Body of pancreas (tissue), 4 donors: ENCODE measurements at regions not wholly inside any gene's neighbourhood (a gene's known extent, or its start where the extent isn't known, plus 50 kb on each side); places are given as distances from the start of the nearest gene placed in this dataset.

ENCODE experiments used
- ATAC-seq: fragments of 150-250 bp; one replicate; pipeline ENCODE4 v1.9.1; 2016
- DNase-seq, 4 donors: peaks; one replicate each; pipeline ENCODE4 v3.0.0-alpha.2; 2019
- H3K27ac ChIP-seq, 4 donors: fragments of 200-600 bp; sonication (generic); 1 replicate in 3 of 4; 2 replicates in 1 of 4; pipeline versions ENCODE4 v1.5.1 to v1.6.1; 2016 to 2019; ENCODE audit warnings: mild to moderate bottlenecking in 1 of 4, mixed read lengths in 1 of 4, moderate library complexity in 1 of 4
- H3K27me3 ChIP-seq, 2 donors: fragments of 200-600 bp; sonication (generic); one replicate each; pipeline ENCODE4 v1.6.0; 2016; ENCODE audit warnings: mild to moderate bottlenecking in 1 of 2
- H3K36me3 ChIP-seq, 2 donors: fragments of 200-600 bp; sonication (generic); replicated peaks in 1 of 2; 2 replicates each; pipeline ENCODE4 v1.5.1; 2016; ENCODE audit warnings: low read depth in 2 of 2; ENCODE audit not compliant: insufficient read depth in 1 of 2
- H3K4me1 ChIP-seq: fragments of 200-600 bp; sonication (generic); one replicate; pipeline ENCODE4 v1.6.0; 2016
- H3K4me3 ChIP-seq, 2 donors: fragments of 200-600 bp; sonication (generic); 1 replicate in 1 of 2; 2 replicates in 1 of 2; pipeline ENCODE4 v1.5.1; 2016 to 2019
- H3K9me3 ChIP-seq, 3 donors: fragments of 200-600 bp; sonication (generic); 1 replicate in 2 of 3; 2 replicates in 1 of 3; pipeline ENCODE4 v1.5.1; 2016
- POLR2A ChIP-seq, 3 donors: fragments of 450-650 bp; IDR thresholded peaks; one replicate each; pipeline ENCODE4 v1.6.1; 2016; ENCODE audit warnings: antibody characterized with exemption in 3 of 3, mild to moderate bottlenecking in 2 of 3
- WGBS, 2 donors: methylation state at CpG; one replicate each; pipeline ENCODE4 v1.1.5; 2017; 5-methylcytosine and 5-hydroxymethylcytosine counted together
- intact Hi-C: fragments of 100-400 bp; cut with DNase I; formaldehyde crosslinking; loops from one replicate; pipeline ENCODE4 v1.15.1; 2023
- TF ChIP-seq, protein P1 (sequence below), 7 experiments: fragments of 450-650 bp in 4 of 7; fragments of 200-600 bp in 3 of 7; sonication (generic) in 3 of 7; IDR thresholded peaks; one replicate each; pipeline ENCODE4 v1.5.1; 2016 to 2019; ENCODE audit warnings: antibody characterized with exemption in 7 of 7

DNA sequence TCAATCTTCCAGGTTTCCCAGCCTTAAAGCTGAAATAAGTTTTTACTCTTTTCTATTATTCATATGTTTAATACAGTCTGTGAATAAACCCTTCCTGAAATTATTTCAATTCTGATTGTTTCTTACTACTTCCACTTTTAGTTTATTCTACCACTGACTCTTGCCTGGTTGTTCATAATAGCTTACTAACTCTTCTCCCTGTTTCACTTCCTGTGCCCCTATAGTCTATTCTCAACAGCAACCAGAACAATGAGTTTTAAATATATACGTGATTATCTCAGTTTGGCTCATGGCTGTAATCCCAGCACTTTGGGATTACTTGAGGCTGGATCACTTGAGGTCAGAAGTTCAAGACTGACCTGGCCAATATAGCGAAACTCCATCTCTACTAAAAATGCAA lies 408.0 kb upstream of the SPOCK3 start:
- DNase-seq (no peak), ATAC-seq (no peak)
- intact Hi-C loops, result no loop called here
- H3K4me3 ChIP-seq, result no peak overlapping the region
- no peaks in the 10 kb centered on the region for H3K4me1 ChIP-seq
- no peaks in the 10 kb centered on the region for H3K36me3 ChIP-seq
- H3K27me3 ChIP-seq, result no peaks in the 10 kb centered on the region
- H3K9me3 ChIP-seq, result no peaks in the 10 kb centered on the region
- no peak for TF ChIP-seq POLR2A (IDR thresholded peaks at IDR 0.05)
- TF ChIP-seq, protein P1, sequence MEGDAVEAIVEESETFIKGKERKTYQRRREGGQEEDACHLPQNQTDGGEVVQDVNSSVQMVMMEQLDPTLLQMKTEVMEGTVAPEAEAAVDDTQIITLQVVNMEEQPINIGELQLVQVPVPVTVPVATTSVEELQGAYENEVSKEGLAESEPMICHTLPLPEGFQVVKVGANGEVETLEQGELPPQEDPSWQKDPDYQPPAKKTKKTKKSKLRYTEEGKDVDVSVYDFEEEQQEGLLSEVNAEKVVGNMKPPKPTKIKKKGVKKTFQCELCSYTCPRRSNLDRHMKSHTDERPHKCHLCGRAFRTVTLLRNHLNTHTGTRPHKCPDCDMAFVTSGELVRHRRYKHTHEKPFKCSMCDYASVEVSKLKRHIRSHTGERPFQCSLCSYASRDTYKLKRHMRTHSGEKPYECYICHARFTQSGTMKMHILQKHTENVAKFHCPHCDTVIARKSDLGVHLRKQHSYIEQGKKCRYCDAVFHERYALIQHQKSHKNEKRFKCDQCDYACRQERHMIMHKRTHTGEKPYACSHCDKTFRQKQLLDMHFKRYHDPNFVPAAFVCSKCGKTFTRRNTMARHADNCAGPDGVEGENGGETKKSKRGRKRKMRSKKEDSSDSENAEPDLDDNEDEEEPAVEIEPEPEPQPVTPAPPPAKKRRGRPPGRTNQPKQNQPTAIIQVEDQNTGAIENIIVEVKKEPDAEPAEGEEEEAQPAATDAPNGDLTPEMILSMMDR (IDR thresholded peaks at IDR 0.05), result no peak
- 52 to 70% methylated on average over 2 of the region's 2 CpGs for WGBS, 2 donors
- no peak overlapping the region for H3K27ac ChIP-seq

DNA sequence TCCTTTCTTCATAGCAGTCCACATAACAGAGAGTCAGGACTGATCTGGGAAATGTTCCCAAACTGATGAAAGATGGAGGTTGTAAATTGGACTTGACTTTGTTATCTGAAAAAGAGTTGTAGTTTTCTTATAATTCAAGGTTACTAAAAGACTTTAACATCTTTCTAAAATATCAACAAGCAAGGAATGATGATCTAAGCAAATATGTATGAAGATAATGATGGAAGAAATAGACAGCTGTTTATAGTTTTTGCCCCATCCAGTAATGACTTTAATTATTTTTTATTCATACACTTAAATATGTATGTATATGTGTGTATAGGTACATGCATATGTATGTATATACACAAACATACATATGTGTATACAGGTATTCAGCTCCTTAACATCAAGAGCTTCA lies 411.1 kb upstream of the SPOCK3 start:
- Histone ChIP-seq H3K9me3 (no peaks in the 10 kb centered on the region), H3K27ac (no peak overlapping the region), H3K4me1 (no peaks in the 10 kb centered on the region), H3K36me3 (no peaks in the 10 kb centered on the region), H3K4me3 (no peak overlapping the region), H3K27me3 (no peaks in the 10 kb centered on the region)
- DNase-seq (no peak), ATAC-seq (no peak)
- TF ChIP-seq, protein P1 (IDR thresholded peaks at IDR 0.05), result no peak
- no peak for TF ChIP-seq POLR2A (IDR thresholded peaks at IDR 0.05)
- intact Hi-C loops, result no loop called here

DNA sequence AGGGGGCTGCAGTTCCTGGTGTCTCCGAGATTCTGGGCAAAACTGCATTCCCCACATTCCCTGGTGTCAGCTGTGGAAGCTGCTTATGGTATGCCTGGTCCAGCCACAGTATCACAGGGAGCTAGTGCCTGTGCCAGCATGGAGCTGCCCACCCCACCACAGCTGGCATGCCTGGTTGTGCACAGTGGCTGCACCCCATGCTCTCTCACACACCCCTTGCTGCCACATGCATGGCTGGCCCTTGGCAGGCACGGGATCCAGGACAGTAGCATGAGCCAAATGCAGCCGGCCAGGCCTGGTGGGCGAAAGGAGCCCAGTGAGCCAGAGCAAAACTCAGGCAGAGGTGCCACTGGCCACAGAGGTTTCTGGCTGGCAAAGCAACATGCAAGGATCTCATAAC lies 418.0 kb upstream of the SPOCK3 start:
- Histone ChIP-seq H3K36me3 (no peaks in the 10 kb centered on the region), H3K4me1 (no peaks in the 10 kb centered on the region), H3K27ac (no peak overlapping the region), H3K4me3 (no peak overlapping the region), H3K9me3 (no peaks in the 10 kb centered on the region), H3K27me3 (no peaks in the 10 kb centered on the region)
- DNase-seq (no peak), ATAC-seq (no peak)
- intact Hi-C loops, result no loop called here
- 54 to 60% methylated on average over 3 to 4 of the region's 4 CpGs for WGBS, 2 donors
- no peak for TF ChIP-seq POLR2A (IDR thresholded peaks at IDR 0.05)
- TF ChIP-seq, protein P1 (IDR thresholded peaks at IDR 0.05), result no peak

DNA sequence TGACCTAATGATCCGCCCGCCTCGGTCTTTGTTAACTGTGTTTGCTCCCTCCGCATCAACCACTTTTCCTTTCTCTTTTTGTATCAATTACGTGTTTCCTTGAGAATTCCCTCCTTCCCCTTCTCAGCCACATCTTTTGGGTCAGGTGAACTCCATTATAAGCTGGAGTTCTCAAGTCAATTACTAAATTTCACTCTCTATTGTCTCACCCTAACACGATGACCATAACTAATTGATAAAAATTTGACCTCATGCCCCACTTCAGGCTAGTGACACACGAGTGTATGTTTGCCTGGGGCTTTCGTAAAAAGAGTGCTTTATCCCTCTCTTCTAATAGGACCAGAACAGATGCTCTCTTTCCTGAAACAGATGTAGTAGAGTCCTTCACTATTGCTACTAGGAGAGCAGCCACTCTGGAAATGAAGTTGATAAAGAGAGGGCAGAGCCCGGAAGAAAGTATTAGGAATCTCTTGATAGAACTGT lies 403.6 kb upstream of the ANXA10 start:
- 69 to 74% methylated on average over 9 of the region's 9 CpGs for WGBS, 2 donors
- no peaks in the 10 kb centered on the region for H3K36me3 ChIP-seq
- no peaks in the 10 kb centered on the region for H3K27me3 ChIP-seq
- no peaks in the 10 kb centered on the region for H3K9me3 ChIP-seq
- no peak for ATAC-seq
- TF ChIP-seq, protein P1 (IDR thresholded peaks at IDR 0.05), result no peak
- TF ChIP-seq POLR2A (IDR thresholded peaks at IDR 0.05), result no peak
- no peak overlapping the region for H3K27ac ChIP-seq
- DNase-seq, result no peak
- intact Hi-C loops, result no loop called here
- no peaks in the 10 kb centered on the region for H3K4me1 ChIP-seq
- no peak overlapping the region for H3K4me3 ChIP-seq

DNA sequence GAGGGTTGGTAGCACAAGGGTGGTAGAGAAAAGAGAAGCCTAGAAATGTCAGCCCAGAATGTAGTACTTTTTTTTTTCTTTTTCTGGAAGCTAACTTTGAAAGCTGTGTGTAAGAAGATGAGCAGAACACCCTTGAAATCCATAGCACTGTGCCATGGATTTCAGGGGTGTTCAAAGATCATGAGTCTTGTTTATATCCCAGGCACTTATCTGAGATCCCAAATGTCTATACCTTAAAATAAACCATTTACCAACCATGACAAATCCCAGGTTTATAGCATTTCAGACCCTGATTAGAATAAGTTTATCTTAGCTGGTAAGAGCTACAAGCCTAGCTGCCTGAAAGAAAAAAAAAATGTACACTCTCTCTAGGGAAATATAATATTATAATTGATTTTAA lies 389.9 kb upstream of the ANXA10 start:
- H3K9me3 ChIP-seq, result no peaks in the 10 kb centered on the region
- no peak overlapping the region for H3K27ac ChIP-seq
- intact Hi-C loops, result no loop called here
- H3K4me1 ChIP-seq, result no peaks in the 10 kb centered on the region
- DNase-seq (no peak), ATAC-seq (no peak)
- H3K36me3 ChIP-seq, result no peaks in the 10 kb centered on the region
- no peak for TF ChIP-seq POLR2A (IDR thresholded peaks at IDR 0.05)
- TF ChIP-seq, protein P1 (IDR thresholded peaks at IDR 0.05), result no peak
- H3K27me3 ChIP-seq, result no peaks in the 10 kb centered on the region
- H3K4me3 ChIP-seq, result no peak overlapping the region
